Type B pancreatic cell (in vitro differentiated cells): ENCODE measurements at regions not wholly inside any gene's neighbourhood (a gene's known extent, or its start where the extent isn't known, plus 50 kb on each side); places are given as distances from the start of the nearest gene placed in this dataset.

ENCODE experiments used
- DNase-seq: peaks from one replicate; pipeline ENCODE4 v3.0.0; 2021; ENCODE audit warnings: mixed read lengths; ENCODE audit not compliant: unreplicated experiment; ENCODE audit errors: extremely low spot score
- H3K27ac Mint-ChIP-seq: 2 replicates; pipeline ENCODE4 v1.8.0; 2021; ENCODE audit warnings: mild to moderate bottlenecking, mixed read lengths
- H3K27me3 Mint-ChIP-seq: 2 replicates; pipeline ENCODE4 v1.8.0; 2021; ENCODE audit warnings: mixed read lengths
- H3K36me3 Mint-ChIP-seq: 2 replicates; pipeline ENCODE4 v1.8.0; 2021; ENCODE audit warnings: mixed read lengths
- H3K4me1 Mint-ChIP-seq: one replicate; pipeline ENCODE4 v1.8.0; 2021; ENCODE audit warnings: mixed read lengths; ENCODE audit not compliant: unreplicated experiment
- H3K4me3 Mint-ChIP-seq: 2 replicates; pipeline ENCODE4 v1.8.0; 2021; ENCODE audit warnings: mild to moderate bottlenecking, mixed read lengths
- H3K9me3 Mint-ChIP-seq: 2 replicates; pipeline ENCODE4 v1.8.0; 2021; ENCODE audit warnings: mixed read lengths
- TF ChIP-seq, protein P1 (sequence below): fragments of 200-600 bp; sonication (generic); conservative IDR thresholded peaks from 2 replicates; pipeline ENCODE4 v1.5.0; 2021; ENCODE audit warnings: antibody characterized with exemption, mild to moderate bottlenecking

DNA sequence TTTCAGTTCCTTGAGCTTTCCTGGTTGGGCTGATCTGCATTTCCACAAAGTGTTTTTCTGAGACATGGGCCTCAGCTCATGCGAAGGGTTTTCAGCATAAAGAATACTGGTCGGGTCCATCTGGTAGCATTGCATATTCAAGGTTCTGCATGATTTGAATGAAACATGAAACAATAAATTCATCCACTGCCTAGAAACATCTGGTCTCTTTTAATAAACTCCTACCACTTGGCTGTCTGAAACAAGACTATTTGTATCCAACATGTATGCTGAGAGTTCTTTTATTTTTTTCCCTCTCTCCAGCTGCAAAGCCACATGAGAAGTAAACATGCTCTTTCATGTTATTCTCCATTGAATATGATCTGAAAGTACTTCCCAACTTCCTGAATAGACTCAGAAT is 314.9 kb upstream of the SOX11 start:
- TF ChIP-seq, protein P1, sequence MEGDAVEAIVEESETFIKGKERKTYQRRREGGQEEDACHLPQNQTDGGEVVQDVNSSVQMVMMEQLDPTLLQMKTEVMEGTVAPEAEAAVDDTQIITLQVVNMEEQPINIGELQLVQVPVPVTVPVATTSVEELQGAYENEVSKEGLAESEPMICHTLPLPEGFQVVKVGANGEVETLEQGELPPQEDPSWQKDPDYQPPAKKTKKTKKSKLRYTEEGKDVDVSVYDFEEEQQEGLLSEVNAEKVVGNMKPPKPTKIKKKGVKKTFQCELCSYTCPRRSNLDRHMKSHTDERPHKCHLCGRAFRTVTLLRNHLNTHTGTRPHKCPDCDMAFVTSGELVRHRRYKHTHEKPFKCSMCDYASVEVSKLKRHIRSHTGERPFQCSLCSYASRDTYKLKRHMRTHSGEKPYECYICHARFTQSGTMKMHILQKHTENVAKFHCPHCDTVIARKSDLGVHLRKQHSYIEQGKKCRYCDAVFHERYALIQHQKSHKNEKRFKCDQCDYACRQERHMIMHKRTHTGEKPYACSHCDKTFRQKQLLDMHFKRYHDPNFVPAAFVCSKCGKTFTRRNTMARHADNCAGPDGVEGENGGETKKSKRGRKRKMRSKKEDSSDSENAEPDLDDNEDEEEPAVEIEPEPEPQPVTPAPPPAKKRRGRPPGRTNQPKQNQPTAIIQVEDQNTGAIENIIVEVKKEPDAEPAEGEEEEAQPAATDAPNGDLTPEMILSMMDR, result no peak
- no peak for DNase-seq
- Mint-ChIP-seq H3K4me1 (peaks cover 21% of the 10 kb centered on the region), H3K9me3 (peaks cover 5% of the 10 kb centered on the region), H3K36me3 (no peaks in the 10 kb centered on the region), H3K4me3 (no peak overlapping the region), H3K27me3 (no peaks in the 10 kb centered on the region), H3K27ac (no peak overlapping the region)

DNA sequence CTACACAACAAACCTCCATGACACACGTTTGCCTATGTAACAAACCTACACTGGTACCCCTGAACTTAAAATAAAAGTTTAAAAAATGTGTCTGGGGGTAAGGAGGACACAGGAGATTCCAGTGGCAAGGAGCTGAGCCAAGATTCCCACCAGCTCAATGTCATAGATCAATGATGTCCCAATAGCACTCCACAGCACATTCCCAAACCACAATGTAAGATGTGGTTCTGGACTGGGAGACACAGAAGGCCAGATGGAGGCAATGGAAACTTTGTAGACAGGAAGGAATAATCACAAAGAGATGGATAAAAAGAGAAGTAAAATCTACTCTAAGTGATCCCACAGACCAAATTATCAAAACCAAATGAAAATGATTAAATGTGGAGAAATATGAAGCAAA is 312.4 kb upstream of the SOX11 start:
- Mint-ChIP-seq H3K27ac (no peak overlapping the region), H3K36me3 (no peaks in the 10 kb centered on the region), H3K4me1 (peaks cover 5% of the 10 kb centered on the region), H3K4me3 (no peak overlapping the region), H3K9me3 (peaks cover 5% of the 10 kb centered on the region), H3K27me3 (no peaks in the 10 kb centered on the region)
- TF ChIP-seq, protein P1, result no peak
- DNase-seq, result no peak

DNA sequence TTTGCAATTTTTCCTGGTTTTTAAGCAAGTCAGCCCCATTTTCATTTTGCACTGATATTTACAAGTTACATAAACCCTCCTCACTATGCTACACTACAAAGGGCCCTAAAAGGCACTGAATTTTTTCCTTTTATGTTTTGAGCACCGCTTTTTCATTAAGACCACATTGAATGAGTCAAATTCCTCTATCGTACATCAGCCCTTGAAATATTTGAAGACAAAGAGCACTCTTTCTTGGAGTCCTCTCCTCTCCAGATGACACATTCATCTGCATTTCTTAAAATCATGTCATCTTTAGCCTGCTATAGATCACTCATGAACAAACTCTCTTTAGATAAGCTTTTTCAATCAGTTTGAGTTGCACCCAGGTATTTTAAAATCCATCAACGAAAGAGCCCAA is 306.6 kb upstream of the SOX11 start:
- H3K4me3 Mint-ChIP-seq, result no peak overlapping the region
- H3K27me3 Mint-ChIP-seq, result no peaks in the 10 kb centered on the region
- no peak for DNase-seq
- peaks cover 3% of the 10 kb centered on the region for H3K9me3 Mint-ChIP-seq
- H3K4me1 Mint-ChIP-seq, result peaks cover 8% of the 10 kb centered on the region
- TF ChIP-seq, protein P1, result no peak
- H3K27ac Mint-ChIP-seq, result no peak overlapping the region
- no peaks in the 10 kb centered on the region for H3K36me3 Mint-ChIP-seq

DNA sequence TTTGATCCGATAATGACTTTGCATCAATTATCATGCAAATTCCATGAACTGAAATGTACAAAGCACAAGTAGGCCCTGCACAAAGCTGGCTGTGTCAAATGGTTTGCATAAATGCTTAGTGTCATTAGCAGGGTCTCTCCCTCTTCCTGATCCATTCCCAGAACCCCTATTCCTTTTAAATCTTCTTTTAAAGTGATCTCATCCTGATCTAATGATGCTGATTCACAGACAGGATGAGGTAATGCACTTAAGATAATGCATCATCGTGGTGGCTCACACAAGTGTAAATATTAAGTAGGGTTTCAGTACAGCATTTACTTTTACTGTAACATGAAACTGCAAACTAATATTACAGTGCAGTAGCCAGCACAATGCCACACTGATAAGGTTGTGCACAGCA is 304.8 kb upstream of the SOX11 start:
- peaks cover 3% of the 10 kb centered on the region for H3K9me3 Mint-ChIP-seq

DNA sequence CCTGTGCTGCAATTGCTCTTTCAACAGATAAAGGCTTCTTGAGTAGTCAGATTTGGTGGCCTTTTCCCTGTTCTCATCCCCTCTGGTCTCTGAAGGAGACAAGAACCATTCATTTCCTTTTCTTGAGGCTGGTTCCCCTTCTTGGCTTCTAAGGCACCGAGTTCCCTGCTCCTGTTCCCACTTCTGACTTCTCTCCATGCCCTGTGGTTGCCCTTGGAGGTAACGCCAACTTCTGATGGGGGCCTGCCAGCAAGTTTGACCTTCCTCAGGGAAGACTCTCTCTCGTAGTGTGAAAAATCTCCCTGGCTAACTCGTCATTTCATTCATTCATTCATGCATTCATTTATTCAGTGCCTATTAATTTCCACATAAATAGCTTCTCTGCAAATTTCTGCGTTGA is 302.4 kb upstream of the SOX11 start:
- Mint-ChIP-seq H3K27me3 (no peaks in the 10 kb centered on the region), H3K4me1 (peaks cover 19% of the 10 kb centered on the region), H3K9me3 (peaks cover 3% of the 10 kb centered on the region), H3K27ac (no peak overlapping the region), H3K4me3 (no peak overlapping the region), H3K36me3 (no peaks in the 10 kb centered on the region)
- TF ChIP-seq, protein P1, result no peak
- DNase-seq, result no peak

More for the DNA sequence above, 304.8 kb upstream of the SOX11 start:
- Mint-ChIP-seq H3K27ac (no peak overlapping the region), H3K4me3 (no peak overlapping the region), H3K27me3 (no peaks in the 10 kb centered on the region), H3K4me1 (peaks cover 19% of the 10 kb centered on the region), H3K36me3 (no peaks in the 10 kb centered on the region)
- no peak for DNase-seq
- TF ChIP-seq, protein P1, result no peak

DNA sequence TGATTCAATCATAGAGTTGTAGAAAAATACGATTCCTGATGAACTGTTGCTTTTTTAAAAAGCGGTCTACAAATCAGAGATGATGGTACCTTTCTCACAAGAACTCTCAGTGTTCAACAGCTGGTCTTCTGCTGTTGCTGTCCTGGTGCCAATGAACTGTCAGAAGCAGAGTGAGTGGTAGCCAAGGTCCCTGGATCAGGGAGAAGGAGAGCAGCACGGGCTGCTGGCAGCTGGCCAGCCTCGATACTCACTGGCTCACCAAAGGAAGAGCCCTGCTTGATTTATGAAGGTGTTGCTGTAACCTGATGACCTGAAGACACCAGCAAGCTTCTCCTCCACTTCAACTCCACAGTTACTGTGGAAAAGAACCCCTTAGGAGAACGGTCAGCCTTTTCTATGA is 300.8 kb upstream of the SOX11 start:
- Mint-ChIP-seq H3K36me3 (no peaks in the 10 kb centered on the region), H3K4me1 (peaks cover 19% of the 10 kb centered on the region), H3K9me3 (peaks cover 3% of the 10 kb centered on the region), H3K27ac (no peak overlapping the region), H3K4me3 (no peak overlapping the region), H3K27me3 (no peaks in the 10 kb centered on the region)
- DNase-seq, result no peak
- TF ChIP-seq, protein P1, result no peak
